ENCODE measurements at regions not wholly inside any gene's neighbourhood (a gene's known extent, or its start where the extent isn't known, plus 50 kb on each side); places are given as distances from the start of the nearest gene placed in this dataset.
"Not testable (repeated sequence)": the region's sequence is repeated elsewhere in the genome, so short reads cannot be mapped to it uniquely, and the experiment has no call there.

DNA sequence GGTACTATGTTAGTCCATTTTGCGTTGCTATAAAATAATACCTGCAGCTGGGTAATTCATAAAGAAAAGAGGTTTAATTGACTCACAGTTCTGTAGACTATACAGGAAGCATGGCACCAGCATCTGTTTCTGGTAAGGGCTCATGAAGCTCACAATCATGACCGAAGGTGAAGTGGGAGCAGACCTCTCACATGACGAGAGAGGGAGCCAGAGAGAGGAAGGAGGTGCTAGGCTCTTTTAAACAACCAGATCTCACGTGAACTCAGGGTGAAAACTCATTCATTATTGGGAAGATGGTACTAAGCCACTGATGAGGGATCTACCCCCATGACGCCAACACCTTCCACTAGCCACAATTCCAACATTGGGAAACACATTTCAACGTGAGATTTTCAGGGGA lies 301.7 kb upstream of the MDFIC2 start:
- Histone ChIP-seq H2AFZ (ENCODE audit: low read length) (no peak overlapping the region), H3K9ac (ENCODE audit: low read length) (no peak overlapping the region), H3K9me2 (replicated peaks; ENCODE audit: low read length) (no peaks in the 10 kb centered on the region), H4K20me1 (ENCODE audit: low read length) (no peaks in the 10 kb centered on the region), H3K4me1 (ENCODE audit: insufficient read depth, low read length) (no peaks in the 10 kb centered on the region), H3F3A (ENCODE audit: low read length, unreplicated experiment) (no peaks in the 10 kb centered on the region), H3K4me2 (ENCODE audit: low read length) (no peak overlapping the region), H3K79me2 (ENCODE audit: low read length) (0 out of 2 replicates have a peak, but pooled peaks cover 3% of the 10 kb centered on the region), H3K27ac (ENCODE audit: low read length) (no peak overlapping the region), H3K4me3 (ENCODE audit: low read length) (no peak overlapping the region), H3K27me3 (ENCODE audit: low read length) (no peaks in the 10 kb centered on the region), H3K36me3 (ENCODE audit: low read depth, low read length) (no peaks in the 10 kb centered on the region), H3K9me3 (ENCODE audit: low read length) (no peaks in the 10 kb centered on the region)
- BruUV-seq (replicated peaks), result no TSS peak
- DNase-seq, result no peak
- intact Hi-C loops (cut with micrococcal nuclease), result no loop called here
- ChIA-PET POLR2A (ENCODE audit: unreplicated experiment) (no interaction called here), CTCF (no interaction called here)
- no peak for ATAC-seq
- TF ChIP-seq EZH2 (IDR thresholded peaks at IDR 0.05; ENCODE audit: low read length, unreplicated experiment) (no peak), EZH2phosphoT487 (IDR thresholded peaks at IDR 0.05; ENCODE audit: borderline replicate concordance, low read length) (no peak)
- TF ChIP-seq, protein P1, sequence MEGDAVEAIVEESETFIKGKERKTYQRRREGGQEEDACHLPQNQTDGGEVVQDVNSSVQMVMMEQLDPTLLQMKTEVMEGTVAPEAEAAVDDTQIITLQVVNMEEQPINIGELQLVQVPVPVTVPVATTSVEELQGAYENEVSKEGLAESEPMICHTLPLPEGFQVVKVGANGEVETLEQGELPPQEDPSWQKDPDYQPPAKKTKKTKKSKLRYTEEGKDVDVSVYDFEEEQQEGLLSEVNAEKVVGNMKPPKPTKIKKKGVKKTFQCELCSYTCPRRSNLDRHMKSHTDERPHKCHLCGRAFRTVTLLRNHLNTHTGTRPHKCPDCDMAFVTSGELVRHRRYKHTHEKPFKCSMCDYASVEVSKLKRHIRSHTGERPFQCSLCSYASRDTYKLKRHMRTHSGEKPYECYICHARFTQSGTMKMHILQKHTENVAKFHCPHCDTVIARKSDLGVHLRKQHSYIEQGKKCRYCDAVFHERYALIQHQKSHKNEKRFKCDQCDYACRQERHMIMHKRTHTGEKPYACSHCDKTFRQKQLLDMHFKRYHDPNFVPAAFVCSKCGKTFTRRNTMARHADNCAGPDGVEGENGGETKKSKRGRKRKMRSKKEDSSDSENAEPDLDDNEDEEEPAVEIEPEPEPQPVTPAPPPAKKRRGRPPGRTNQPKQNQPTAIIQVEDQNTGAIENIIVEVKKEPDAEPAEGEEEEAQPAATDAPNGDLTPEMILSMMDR (conservative IDR thresholded peaks at IDR 0.05; ENCODE audit: low read depth, low read length), result no peak

DNA sequence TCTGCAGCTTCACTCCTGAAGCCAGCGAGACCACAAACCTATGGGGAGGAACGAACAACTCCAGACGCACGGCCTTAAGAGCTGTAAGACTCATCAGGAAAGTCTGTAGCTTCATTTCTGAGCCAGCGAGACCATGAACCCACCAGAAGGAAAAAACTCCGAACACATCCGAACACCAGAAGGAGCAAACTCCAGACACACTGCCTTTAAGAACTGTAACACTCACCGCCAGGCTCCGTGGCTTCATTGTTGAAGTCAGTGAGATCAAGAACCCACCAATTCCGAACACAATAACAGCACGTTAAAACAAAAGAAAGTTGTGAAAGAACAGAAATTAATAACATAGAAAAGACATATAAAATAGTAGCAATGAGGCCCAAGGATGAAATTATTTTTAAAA lies 300.5 kb upstream of the MDFIC2 start:
- ATAC-seq, result no peak
- 0 out of 2 replicates have a peak, but pooled peaks cover 3% of the 10 kb centered on the region for H3K79me2 ChIP-seq (ENCODE audit: low read length)
- no peaks in the 10 kb centered on the region for H3K9me2 ChIP-seq (replicated peaks; ENCODE audit: low read length)
- no peaks in the 10 kb centered on the region for H3K27me3 ChIP-seq (ENCODE audit: low read length)
- no peak overlapping the region for H3K9ac ChIP-seq (ENCODE audit: low read length)
- no peaks in the 10 kb centered on the region for H3K36me3 ChIP-seq (ENCODE audit: low read depth, low read length)
- H3F3A ChIP-seq (ENCODE audit: low read length, unreplicated experiment), result no peaks in the 10 kb centered on the region
- ChIA-PET POLR2A (ENCODE audit: unreplicated experiment) (no interaction called here), CTCF (no interaction called here)
- intact Hi-C loops (cut with micrococcal nuclease), result no loop called here
- no peak overlapping the region for H3K4me3 ChIP-seq (ENCODE audit: low read length)
- DNase-seq, result no peak
- H3K27ac ChIP-seq (ENCODE audit: low read length), result no peak overlapping the region
- no peak overlapping the region for H3K4me2 ChIP-seq (ENCODE audit: low read length)
- TSS peak; percentile 20 for BruUV-seq (replicated peaks)
- no peaks in the 10 kb centered on the region for H3K4me1 ChIP-seq (ENCODE audit: insufficient read depth, low read length)
- no peaks in the 10 kb centered on the region for H3K9me3 ChIP-seq (ENCODE audit: low read length)
- H4K20me1 ChIP-seq (ENCODE audit: low read length), result no peaks in the 10 kb centered on the region
- no peak overlapping the region for H2AFZ ChIP-seq (ENCODE audit: low read length)
- no peak for TF ChIP-seq EZH2phosphoT487 (IDR thresholded peaks at IDR 0.05; ENCODE audit: borderline replicate concordance, low read length)
- TF ChIP-seq EZH2 (IDR thresholded peaks at IDR 0.05; ENCODE audit: low read length, unreplicated experiment), result no peak
- TF ChIP-seq, protein P1 (conservative IDR thresholded peaks at IDR 0.05; ENCODE audit: low read depth, low read length), result no peak

DNA sequence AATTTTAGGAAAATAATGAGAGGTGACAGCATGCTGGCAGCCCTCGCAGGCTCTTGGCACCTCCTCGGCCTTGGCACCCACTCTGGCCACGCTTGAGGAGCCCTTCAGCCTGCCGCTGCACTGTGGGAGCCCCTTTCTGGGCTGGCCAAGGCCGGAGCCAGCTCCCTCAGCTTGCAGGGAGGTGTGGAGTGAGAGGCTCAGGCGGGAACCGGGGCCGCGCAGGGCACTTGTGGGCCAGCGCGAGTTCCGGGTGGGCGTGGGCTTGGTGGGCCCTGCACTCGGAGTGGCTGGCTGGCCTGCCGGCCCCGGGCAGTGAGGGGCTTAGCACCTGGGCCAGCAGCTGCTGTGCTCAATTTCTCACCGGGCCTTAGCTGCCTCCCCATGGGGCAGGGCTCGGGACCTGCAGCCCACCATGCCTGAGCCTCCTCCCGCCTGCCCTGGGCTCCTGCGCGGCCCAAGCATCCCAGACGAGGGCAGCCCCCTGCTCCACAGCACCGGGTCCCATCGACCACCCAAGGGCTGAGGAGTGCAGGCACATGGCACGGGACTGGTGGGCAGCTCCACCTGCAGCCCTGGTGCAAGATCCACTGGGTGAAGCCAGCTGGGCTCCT lies 299.3 kb upstream of the MDFIC2 start:
- H4K20me1 ChIP-seq (ENCODE audit: low read length); H3K9ac ChIP-seq (ENCODE audit: low read length); ATAC-seq; H3K4me2 ChIP-seq (ENCODE audit: low read length); intact Hi-C loops (cut with micrococcal nuclease); H3K27me3 ChIP-seq (ENCODE audit: low read length); H3K4me1 ChIP-seq (ENCODE audit: insufficient read depth, low read length); H2AFZ ChIP-seq (ENCODE audit: low read length); DNase-seq; H3K36me3 ChIP-seq (ENCODE audit: low read depth, low read length); H3K4me3 ChIP-seq (ENCODE audit: low read length); BruUV-seq (replicated peaks); H3F3A ChIP-seq (ENCODE audit: low read length, unreplicated experiment); H3K9me2 ChIP-seq (replicated peaks; ENCODE audit: low read length); H3K27ac ChIP-seq (ENCODE audit: low read length); H3K79me2 ChIP-seq (ENCODE audit: low read length); H3K9me3 ChIP-seq (ENCODE audit: low read length); CTCF ChIA-PET: not testable (repeated sequence)
- POLR2A ChIA-PET (ENCODE audit: unreplicated experiment), result interaction anchor here (0.6 kb wide), 1 partner anchor 297 kb away, joined by 4 read pairs; no protein-coding TSS in a partner anchor

All from PC-3 (cell line).